DOHH2 (cell line): ENCODE measurements at regions not wholly inside any gene's neighbourhood (a gene's known extent, or its start where the extent isn't known, plus 50 kb on each side); places are given as distances from the start of the nearest gene placed in this dataset.

Source experiments
- H3F3A ChIP-seq: fragments of 200-600 bp; sonication (generic), shearing (Covaris generic); 2 replicates; pipeline ENCODE4 v1.6.0; 2016; ENCODE audit warnings: antibody characterized with exemption, mild to moderate bottlenecking; ENCODE audit not compliant: control insufficient read depth, insufficient read depth
- H3K27ac ChIP-seq: fragments of 200-600 bp; sonication (generic); 2 replicates; pipeline ENCODE4 v1.5.1; 2014; ENCODE audit warnings: low read depth, mild to moderate bottlenecking, low read length, moderate library complexity
- H3K27me3 ChIP-seq: fragments of 200-600 bp; sonication (generic); 2 replicates; pipeline ENCODE4 v1.6.1; 2014; ENCODE audit warnings: mild to moderate bottlenecking, low read length, mixed read lengths; ENCODE audit not compliant: control insufficient read depth
- H3K36me3 ChIP-seq: fragments of 200-600 bp; sonication (generic); 2 replicates; pipeline ENCODE4 v1.6.1; 2014; ENCODE audit warnings: mild to moderate bottlenecking, low read length, moderate library complexity, mixed read lengths; ENCODE audit not compliant: control insufficient read depth
- H3K4me1 ChIP-seq: fragments of 200-600 bp; sonication (generic); 2 replicates; pipeline ENCODE4 v1.6.1; 2014; ENCODE audit warnings: mild to moderate bottlenecking, low read length, mixed read lengths; ENCODE audit not compliant: control insufficient read depth
- H3K4me2 ChIP-seq: fragments of 200-600 bp; sonication (generic); 2 replicates; pipeline ENCODE4 v1.6.0; 2014; ENCODE audit warnings: mild to moderate bottlenecking, low read length, moderate library complexity
- H3K4me3 ChIP-seq: fragments of 200-600 bp; sonication (generic); 2 replicates; pipeline ENCODE4 v1.5.1; 2014; ENCODE audit warnings: mild to moderate bottlenecking, low read length, mixed read lengths
- H3K79me2 ChIP-seq: fragments of 200-600 bp; sonication (generic); 2 replicates; pipeline ENCODE4 v1.6.1; 2014; ENCODE audit warnings: mild to moderate bottlenecking, low read length, mixed read lengths; ENCODE audit not compliant: control insufficient read depth
- H3K9me2 ChIP-seq: fragments of 200-600 bp; sonication (generic); replicated peaks from 2 replicates; pipeline ENCODE4 v1.6.1; 2014; ENCODE audit warnings: mild to moderate bottlenecking, low read length, mixed read lengths; ENCODE audit not compliant: control insufficient read depth
- H3K9me3 ChIP-seq: fragments of 200-600 bp; sonication (generic); 2 replicates; pipeline ENCODE4 v1.6.1; 2014; ENCODE audit warnings: antibody characterized with exemption, low read length, mixed read lengths; ENCODE audit not compliant: control insufficient read depth, insufficient read depth
- H4K20me1 ChIP-seq: fragments of 200-600 bp; sonication (generic); 2 replicates; pipeline ENCODE4 v1.6.0; 2014; ENCODE audit warnings: low read depth, mild to moderate bottlenecking, antibody characterized with exemption, low read length, moderate library complexity; ENCODE audit not compliant: control insufficient read depth, insufficient read depth
- EZH2phosphoT487 ChIP-seq: fragments of 200-600 bp; sonication (generic); IDR thresholded peaks from 2 replicates; pipeline ENCODE4 v1.6.1; 2017; ENCODE audit warnings: borderline replicate concordance, mild to moderate bottlenecking, antibody characterized with exemption, low read length, moderate library complexity, mixed read lengths
- TF ChIP-seq, protein P1 (sequence below): fragments of 200-600 bp; sonication (generic); IDR thresholded peaks from one replicate; pipeline ENCODE4 v1.5.1; 2014; ENCODE audit warnings: antibody characterized with exemption, mild to moderate bottlenecking, low read depth, low read length; ENCODE audit not compliant: poor library complexity, severe bottlenecking

DNA sequence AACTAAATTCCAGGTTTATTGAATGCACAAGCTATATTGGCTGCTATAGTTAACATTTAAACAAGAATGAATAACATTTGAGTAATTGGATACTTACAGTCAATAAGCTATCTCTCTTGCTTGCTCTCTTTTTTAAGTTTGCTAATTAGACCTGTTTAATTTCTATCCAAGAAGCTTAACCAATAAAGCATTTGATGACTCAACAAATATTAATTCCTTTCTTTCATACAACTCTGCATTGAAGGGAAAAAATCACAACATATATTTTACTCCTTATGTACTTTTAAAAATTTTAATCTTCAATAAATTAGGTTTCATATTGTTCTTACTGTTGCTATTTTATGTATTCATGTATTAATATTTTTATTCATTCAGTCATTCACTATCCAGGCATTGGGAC, 1552.6 kb upstream of the ADGRL3 start:
- Histone ChIP-seq H3K27ac (no peak overlapping the region), H3K27me3 (no peaks in the 10 kb centered on the region), H3F3A (no peaks in the 10 kb centered on the region), H3K4me1 (no peaks in the 10 kb centered on the region), H3K36me3 (no peaks in the 10 kb centered on the region), H3K9me2 (no peaks in the 10 kb centered on the region), H3K79me2 (no peaks in the 10 kb centered on the region), H3K4me3 (no peak overlapping the region), H3K9me3 (no peaks in the 10 kb centered on the region), H4K20me1 (no peaks in the 10 kb centered on the region), H3K4me2 (no peak overlapping the region)
- TF ChIP-seq EZH2phosphoT487, result no peak
- TF ChIP-seq, protein P1, sequence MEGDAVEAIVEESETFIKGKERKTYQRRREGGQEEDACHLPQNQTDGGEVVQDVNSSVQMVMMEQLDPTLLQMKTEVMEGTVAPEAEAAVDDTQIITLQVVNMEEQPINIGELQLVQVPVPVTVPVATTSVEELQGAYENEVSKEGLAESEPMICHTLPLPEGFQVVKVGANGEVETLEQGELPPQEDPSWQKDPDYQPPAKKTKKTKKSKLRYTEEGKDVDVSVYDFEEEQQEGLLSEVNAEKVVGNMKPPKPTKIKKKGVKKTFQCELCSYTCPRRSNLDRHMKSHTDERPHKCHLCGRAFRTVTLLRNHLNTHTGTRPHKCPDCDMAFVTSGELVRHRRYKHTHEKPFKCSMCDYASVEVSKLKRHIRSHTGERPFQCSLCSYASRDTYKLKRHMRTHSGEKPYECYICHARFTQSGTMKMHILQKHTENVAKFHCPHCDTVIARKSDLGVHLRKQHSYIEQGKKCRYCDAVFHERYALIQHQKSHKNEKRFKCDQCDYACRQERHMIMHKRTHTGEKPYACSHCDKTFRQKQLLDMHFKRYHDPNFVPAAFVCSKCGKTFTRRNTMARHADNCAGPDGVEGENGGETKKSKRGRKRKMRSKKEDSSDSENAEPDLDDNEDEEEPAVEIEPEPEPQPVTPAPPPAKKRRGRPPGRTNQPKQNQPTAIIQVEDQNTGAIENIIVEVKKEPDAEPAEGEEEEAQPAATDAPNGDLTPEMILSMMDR, result no peak

DNA sequence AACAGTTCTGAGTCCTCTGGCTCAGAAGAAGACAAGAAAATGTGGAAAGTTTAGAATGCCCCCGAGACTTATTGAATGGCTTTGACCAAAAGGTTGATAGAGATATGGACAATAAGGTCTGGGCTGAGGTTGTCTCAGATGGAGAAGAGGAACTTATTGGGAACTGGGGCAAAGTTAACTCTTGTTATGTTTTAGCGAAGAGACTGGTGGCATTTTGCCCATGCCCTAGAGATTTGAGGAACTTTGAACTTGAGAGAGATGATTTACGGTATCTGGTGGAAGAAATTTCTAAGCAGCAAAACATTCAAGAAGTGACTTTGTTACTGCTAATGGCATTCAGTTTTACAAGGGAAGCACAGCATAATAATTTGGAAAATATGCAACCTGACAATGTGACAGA, 1549.3 kb upstream of the ADGRL3 start:
- TF ChIP-seq EZH2phosphoT487, result no peak
- TF ChIP-seq, protein P1, result no peak
- H3K36me3 ChIP-seq, result no peaks in the 10 kb centered on the region
- no peaks in the 10 kb centered on the region for H3K9me3 ChIP-seq
- no peaks in the 10 kb centered on the region for H3K9me2 ChIP-seq
- no peaks in the 10 kb centered on the region for H4K20me1 ChIP-seq
- H3K4me3 ChIP-seq, result no peak overlapping the region
- H3K4me1 ChIP-seq, result no peaks in the 10 kb centered on the region
- H3K27me3 ChIP-seq, result no peaks in the 10 kb centered on the region
- no peak overlapping the region for H3K4me2 ChIP-seq
- no peaks in the 10 kb centered on the region for H3K79me2 ChIP-seq
- no peaks in the 10 kb centered on the region for H3F3A ChIP-seq
- H3K27ac ChIP-seq, result no peak overlapping the region

DNA sequence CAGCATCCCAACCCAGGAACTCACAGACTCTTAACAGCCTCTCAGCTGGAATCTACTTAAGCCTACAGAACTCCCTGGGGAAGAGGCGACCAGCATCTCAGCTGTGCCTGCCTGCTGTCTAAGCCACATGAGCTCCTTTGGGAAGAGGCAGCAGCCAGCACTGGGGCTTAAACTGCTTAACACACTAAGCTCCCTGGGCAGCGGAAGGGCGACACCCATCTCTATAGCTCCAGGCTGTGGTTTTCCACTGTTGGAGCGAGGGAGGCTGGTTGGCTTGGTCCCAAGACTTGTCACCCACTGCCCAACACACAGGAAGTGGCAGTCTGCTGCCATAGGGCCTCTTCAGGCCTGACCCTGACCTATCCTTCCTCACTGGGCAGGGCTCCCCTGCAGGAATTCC, 1544.1 kb upstream of the ADGRL3 start:
- TF ChIP-seq, protein P1, result no peak
- TF ChIP-seq EZH2phosphoT487, result no peak

DNA sequence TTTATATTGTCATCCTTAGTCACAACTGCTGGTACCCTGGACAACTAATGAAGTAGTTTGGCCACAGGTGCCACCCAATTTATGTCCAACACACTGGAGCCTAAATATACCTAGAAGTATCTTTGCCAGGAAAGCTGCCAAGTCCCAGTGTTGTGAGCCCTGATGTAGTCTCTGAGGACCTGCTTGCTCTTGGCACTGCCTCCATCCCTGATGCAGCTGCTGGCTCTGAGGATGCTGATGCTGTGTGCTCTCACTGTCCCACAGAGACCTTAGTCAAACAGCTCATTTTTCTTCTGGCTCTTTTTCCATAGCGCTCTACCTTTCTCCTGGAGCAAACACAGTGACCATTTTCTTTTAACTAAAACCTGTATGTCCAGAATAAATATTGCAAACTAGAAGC, 1535.4 kb upstream of the ADGRL3 start:
- TF ChIP-seq EZH2phosphoT487, result no peak
- TF ChIP-seq, protein P1, result no peak

More for the DNA sequence above, 1544.1 kb upstream of the ADGRL3 start:
- no peaks in the 10 kb centered on the region for H3K9me3 ChIP-seq
- no peak overlapping the region for H3K27ac ChIP-seq
- H3K27me3 ChIP-seq, result no peaks in the 10 kb centered on the region
- no peak overlapping the region for H3K4me3 ChIP-seq
- H3K36me3 ChIP-seq, result no peaks in the 10 kb centered on the region
- no peaks in the 10 kb centered on the region for H4K20me1 ChIP-seq
- no peak overlapping the region for H3K4me2 ChIP-seq
- H3K79me2 ChIP-seq, result no peaks in the 10 kb centered on the region
- H3K9me2 ChIP-seq, result no peaks in the 10 kb centered on the region
- H3F3A ChIP-seq, result no peaks in the 10 kb centered on the region
- H3K4me1 ChIP-seq, result no peaks in the 10 kb centered on the region

More for the DNA sequence above, 1535.4 kb upstream of the ADGRL3 start:
- no peaks in the 10 kb centered on the region for H3K9me3 ChIP-seq
- H3K27me3 ChIP-seq, result no peaks in the 10 kb centered on the region
- H4K20me1 ChIP-seq, result no peaks in the 10 kb centered on the region
- H3K27ac ChIP-seq, result no peak overlapping the region
- H3K9me2 ChIP-seq, result no peaks in the 10 kb centered on the region
- no peaks in the 10 kb centered on the region for H3F3A ChIP-seq
- H3K79me2 ChIP-seq, result no peaks in the 10 kb centered on the region
- H3K4me1 ChIP-seq, result no peaks in the 10 kb centered on the region
- H3K4me3 ChIP-seq, result no peak overlapping the region
- H3K4me2 ChIP-seq, result no peak overlapping the region
- no peaks in the 10 kb centered on the region for H3K36me3 ChIP-seq
